HepG2 (cell line): ENCODE measurements at regions not wholly inside any gene's neighbourhood (a gene's known extent, or its start where the extent isn't known, plus 50 kb on each side); places are given as distances from the start of the nearest gene placed in this dataset.

Experiments used
- FOXK1 ChIP-seq: sonication (generic); formaldehyde crosslinking; IDR thresholded peaks from 2 replicates; pipeline ENCODE4 v1.4.0; 2020; ENCODE audit warnings: low read depth, missing genetic modification reagents, borderline replicate concordance
- HCFC1 ChIP-seq: fragments of 150-350 bp; IDR thresholded peaks from 2 replicates; pipeline ENCODE4 v1.6.1; 2014; ENCODE audit warnings: low read depth, low read length
- PAF1 ChIP-seq: IDR thresholded peaks from 2 replicates; pipeline ENCODE4 v1.6.1; 2016; ENCODE audit warnings: missing genetic modification reagents, missing compliant biosample characterization
- POLR2A ChIP-seq, 2 experiments: IDR thresholded peaks; 2 replicates each; pipeline ENCODE4 v1.6.1; 2011; ENCODE audit warnings: low read depth in 2 of 2, low read length in 2 of 2, mild to moderate bottlenecking in 1 of 2, moderate library complexity in 1 of 2; ENCODE audit not compliant: insufficient read depth in 1 of 2
- SNAI1 ChIP-seq: sonication (generic); formaldehyde crosslinking; IDR thresholded peaks from 2 replicates; pipeline ENCODE4 v1.5.0; 2020; ENCODE audit warnings: mild to moderate bottlenecking, missing genetic modification reagents, borderline replicate concordance
- SUZ12 ChIP-seq: fragments of 150-350 bp; IDR thresholded peaks from 2 replicates; pipeline ENCODE4 v1.6.1; 2014; ENCODE audit warnings: low read depth, low read length
- TAF1 ChIP-seq: sonication (generic); formaldehyde crosslinking; IDR thresholded peaks from 2 replicates; pipeline ENCODE4 v1.4.0; 2020; ENCODE audit warnings: missing genetic modification reagents
- TCF12 ChIP-seq, 2 experiments: fragments of 450-650 bp in 1 of 2; sonication (generic) in 1 of 2; formaldehyde crosslinking in 1 of 2; IDR thresholded peaks; 2 replicates each; pipeline versions ENCODE4 v1.6.1 to v1.8.0; 2017 to 2022; ENCODE audit warnings: antibody characterized with exemption in 1 of 2, mild to moderate bottlenecking in 1 of 2, missing genetic modification reagents in 1 of 2, moderate library complexity in 1 of 2
- TFE3 ChIP-seq: IDR thresholded peaks from 2 replicates; pipeline ENCODE4 v1.6.1; 2016
- ZBTB43 ChIP-seq: sonication (generic); formaldehyde crosslinking; conservative IDR thresholded peaks from 2 replicates; pipeline ENCODE4 v1.4.0; 2020; ENCODE audit warnings: missing genetic modification reagents
- ZNF138 ChIP-seq: sonication (generic); formaldehyde crosslinking; IDR thresholded peaks from 2 replicates; pipeline ENCODE4 v1.5.0; 2020; ENCODE audit warnings: mild to moderate bottlenecking, low read depth, missing genetic modification reagents

- TF ChIP-seq ZBTB43 (CRISPR knock-in tag) (no peak), HCFC1 (no peak), SUZ12 (no peak), POLR2A (IDR thresholded peaks at IDR 0.05; ENCODE audit: insufficient read depth in 1 of 2, low read depth in 2 of 2, low read length in 2 of 2) (no peak), SNAI1 (CRISPR knock-in tag) (no peak), PAF1 (CRISPR knock-in tag) (no peak), TAF1 (CRISPR knock-in tag) (no peak), TFE3 (CRISPR knock-in tag) (no peak), FOXK1 (CRISPR knock-in tag) (no peak), TCF12 (IDR thresholded peaks at IDR 0.05) (no peak), TCF12 (CRISPR knock-in tag; IDR thresholded peaks at IDR 0.05) (no peak), ZNF138 (CRISPR knock-in tag) (no peak)
These were observed 256.9 kb downstream of the WDR11 start for GRCh38 chr10:121108051-121108450.
